ENCODE measurements at regions not wholly inside any gene's neighbourhood (a gene's known extent, or its start where the extent isn't known, plus 50 kb on each side); places are given as distances from the start of the nearest gene placed in this dataset.

GRCh38 chr9:3161912-3162311, 318.0 kb upstream of the PUM3 start:
- H3K36me3 ChIP-seq (ENCODE audit: control insufficient read depth in 3 of 3, insufficient read depth in 2 of 3, low read depth in 1 of 3, low read length in 3 of 3) = no peaks in the 10 kb centered on the region
- no peak overlapping the region for H3K27ac ChIP-seq (ENCODE audit: low read depth in 1 of 3, low read length in 2 of 3)
- H3K27me3 ChIP-seq (ENCODE audit: control insufficient read depth in 3 of 3, insufficient read depth in 3 of 3, low read length in 3 of 3) = peaks cover 0 to 3% (median 0%) of the 10 kb centered on the region in 3 donors
- no peak overlapping the region for H3K4me3 ChIP-seq (ENCODE audit: low read depth in 1 of 3, low read length in 3 of 3)
- no peak for FAIRE-seq
- H3K9me3 ChIP-seq (ENCODE audit: control insufficient read depth in 2 of 2, insufficient read depth in 1 of 2, low read depth in 1 of 2, low read length in 1 of 2) = no peaks in the 10 kb centered on the region
- WGBS, 3 donors = 87 to 90% (median 88%) methylated on average over 1 of the region's 1 CpG
- H3K4me1 ChIP-seq (ENCODE audit: control insufficient read depth in 3 of 3, insufficient read depth in 2 of 3, low read depth in 1 of 3, low read length in 2 of 3) = no peaks in the 10 kb centered on the region
- no peak for DNase-seq

GRCh38 chr9:3157011-3157410, 313.1 kb upstream of the PUM3 start:
- no peak overlapping the region for H3K27ac ChIP-seq (ENCODE audit: low read depth in 1 of 3, low read length in 2 of 3)
- no peaks in the 10 kb centered on the region for H3K4me1 ChIP-seq (ENCODE audit: control insufficient read depth in 3 of 3, insufficient read depth in 2 of 3, low read depth in 1 of 3, low read length in 2 of 3)
- no peak for FAIRE-seq
- no peak for DNase-seq
- H3K36me3 ChIP-seq (ENCODE audit: control insufficient read depth in 3 of 3, insufficient read depth in 2 of 3, low read depth in 1 of 3, low read length in 3 of 3) = no peaks in the 10 kb centered on the region
- 81 to 90% (median 85%) methylated on average over 9 of the region's 9 CpGs for WGBS, 3 donors
- H3K9me3 ChIP-seq (ENCODE audit: control insufficient read depth in 2 of 2, insufficient read depth in 1 of 2, low read depth in 1 of 2, low read length in 1 of 2) = no peaks in the 10 kb centered on the region
- peaks cover 0 to 3% (median 0%) of the 10 kb centered on the region in 3 donors for H3K27me3 ChIP-seq (ENCODE audit: control insufficient read depth in 3 of 3, insufficient read depth in 3 of 3, low read length in 3 of 3)
- no peak overlapping the region for H3K4me3 ChIP-seq (ENCODE audit: low read depth in 1 of 3, low read length in 3 of 3)

- DNase-seq = peak; percentile 1 to 65
- WGBS, 3 donors = 17 to 51% (median 35%) methylated on average over 7 of the region's 7 CpGs
- no peak for FAIRE-seq
These were observed 308.0 kb upstream of the PUM3 start for GRCh38 chr9:3151672-3152576.

GRCh38 chr9:3150074-3150473, 306.2 kb upstream of the PUM3 start:
- DNase-seq = peak in 1 of 2 donors; percentile 4
- 63 to 67% (median 66%) methylated on average over 3 of the region's 3 CpGs for WGBS, 3 donors
- H3K9me3 ChIP-seq (ENCODE audit: control insufficient read depth in 2 of 2, insufficient read depth in 1 of 2, low read depth in 1 of 2, low read length in 1 of 2) = no peaks in the 10 kb centered on the region
- no peak overlapping the region for H3K4me3 ChIP-seq (ENCODE audit: low read depth in 1 of 3, low read length in 3 of 3)
- H3K36me3 ChIP-seq (ENCODE audit: control insufficient read depth in 3 of 3, insufficient read depth in 2 of 3, low read depth in 1 of 3, low read length in 3 of 3) = no peaks in the 10 kb centered on the region
- H3K27me3 ChIP-seq (ENCODE audit: control insufficient read depth in 3 of 3, insufficient read depth in 3 of 3, low read length in 3 of 3) = no peaks in the 10 kb centered on the region
- no peak for FAIRE-seq
- H3K27ac ChIP-seq (ENCODE audit: low read depth in 1 of 3, low read length in 2 of 3) = no peak overlapping the region
- no peaks in the 10 kb centered on the region for H3K4me1 ChIP-seq (ENCODE audit: control insufficient read depth in 3 of 3, insufficient read depth in 2 of 3, low read depth in 1 of 3, low read length in 2 of 3)

More at GRCh38 chr9:3151672-3152576, 308.0 kb upstream of the PUM3 start:
- no peaks in the 10 kb centered on the region for H3K27me3 ChIP-seq (ENCODE audit: control insufficient read depth in 3 of 3, insufficient read depth in 3 of 3, low read length in 3 of 3)
- H3K27ac ChIP-seq (ENCODE audit: low read depth in 1 of 3, low read length in 2 of 3) = peak overlapping the region in 1 of 3 donors; percentile 0
- H3K4me3 ChIP-seq (ENCODE audit: low read depth in 1 of 3, low read length in 3 of 3) = no peak overlapping the region
- H3K36me3 ChIP-seq (ENCODE audit: control insufficient read depth in 3 of 3, insufficient read depth in 2 of 3, low read depth in 1 of 3, low read length in 3 of 3) = no peaks in the 10 kb centered on the region
- H3K9me3 ChIP-seq (ENCODE audit: control insufficient read depth in 2 of 2, insufficient read depth in 1 of 2, low read depth in 1 of 2, low read length in 1 of 2) = no peaks in the 10 kb centered on the region
- no peaks in the 10 kb centered on the region for H3K4me1 ChIP-seq (ENCODE audit: control insufficient read depth in 3 of 3, insufficient read depth in 2 of 3, low read depth in 1 of 3, low read length in 2 of 3)

- Histone ChIP-seq H3K4me3 (ENCODE audit: low read depth in 1 of 3, low read length in 3 of 3) (no peak overlapping the region), H3K36me3 (ENCODE audit: control insufficient read depth in 3 of 3, insufficient read depth in 2 of 3, low read depth in 1 of 3, low read length in 3 of 3) (no peaks in the 10 kb centered on the region), H3K27me3 (ENCODE audit: control insufficient read depth in 3 of 3, insufficient read depth in 3 of 3, low read length in 3 of 3) (no peaks in the 10 kb centered on the region), H3K4me1 (ENCODE audit: control insufficient read depth in 3 of 3, insufficient read depth in 2 of 3, low read depth in 1 of 3, low read length in 2 of 3) (no peaks in the 10 kb centered on the region), H3K27ac (ENCODE audit: low read depth in 1 of 3, low read length in 2 of 3) (no peak overlapping the region), H3K9me3 (ENCODE audit: control insufficient read depth in 2 of 2, insufficient read depth in 1 of 2, low read depth in 1 of 2, low read length in 1 of 2) (peaks cover 0 to 6% of the 10 kb centered on the region in 2 donors)
- FAIRE-seq = no peak
- DNase-seq = no peak
- WGBS, 3 donors = 71 to 72% (median 72%) methylated on average over 10 of the region's 10 CpGs
These were observed 294.6 kb upstream of the PUM3 start for GRCh38 chr9:3138231-3139229.

GRCh38 chr9:3137347-3137695, 293.4 kb upstream of the PUM3 start:
- 61 to 66% (median 63%) methylated on average over 3 of the region's 3 CpGs for WGBS, 3 donors
- Histone ChIP-seq H3K4me3 (ENCODE audit: low read depth in 1 of 3, low read length in 3 of 3) (no peak overlapping the region), H3K9me3 (ENCODE audit: control insufficient read depth in 2 of 2, insufficient read depth in 1 of 2, low read depth in 1 of 2, low read length in 1 of 2) (peaks cover 0 to 6% of the 10 kb centered on the region in 2 donors), H3K4me1 (ENCODE audit: control insufficient read depth in 3 of 3, insufficient read depth in 2 of 3, low read depth in 1 of 3, low read length in 2 of 3) (no peaks in the 10 kb centered on the region), H3K27ac (ENCODE audit: low read depth in 1 of 3, low read length in 2 of 3) (no peak overlapping the region), H3K27me3 (ENCODE audit: control insufficient read depth in 3 of 3, insufficient read depth in 3 of 3, low read length in 3 of 3) (no peaks in the 10 kb centered on the region), H3K36me3 (ENCODE audit: control insufficient read depth in 3 of 3, insufficient read depth in 2 of 3, low read depth in 1 of 3, low read length in 3 of 3) (no peaks in the 10 kb centered on the region)
- FAIRE-seq (no peak), DNase-seq (no peak)

GRCh38 chr9:3136686-3137346, 292.9 kb upstream of the PUM3 start:
- H3K36me3 ChIP-seq (ENCODE audit: control insufficient read depth in 3 of 3, insufficient read depth in 2 of 3, low read depth in 1 of 3, low read length in 3 of 3) = no peaks in the 10 kb centered on the region
- no peaks in the 10 kb centered on the region for H3K27me3 ChIP-seq (ENCODE audit: control insufficient read depth in 3 of 3, insufficient read depth in 3 of 3, low read length in 3 of 3)
- FAIRE-seq (no peak), DNase-seq (no peak)
- WGBS, 3 donors = 55 to 65% (median 59%) methylated on average over 6 of the region's 6 CpGs
- no peaks in the 10 kb centered on the region for H3K4me1 ChIP-seq (ENCODE audit: control insufficient read depth in 3 of 3, insufficient read depth in 2 of 3, low read depth in 1 of 3, low read length in 2 of 3)
- no peak overlapping the region for H3K27ac ChIP-seq (ENCODE audit: low read depth in 1 of 3, low read length in 2 of 3)
- no peak overlapping the region for H3K4me3 ChIP-seq (ENCODE audit: low read depth in 1 of 3, low read length in 3 of 3)
- peaks cover 0 to 6% of the 10 kb centered on the region in 2 donors for H3K9me3 ChIP-seq (ENCODE audit: control insufficient read depth in 2 of 2, insufficient read depth in 1 of 2, low read depth in 1 of 2, low read length in 1 of 2)

- FAIRE-seq (no peak), DNase-seq (no peak)
- no peaks in the 10 kb centered on the region for H3K4me1 ChIP-seq (ENCODE audit: control insufficient read depth in 3 of 3, insufficient read depth in 2 of 3, low read depth in 1 of 3, low read length in 2 of 3)
- H3K27me3 ChIP-seq (ENCODE audit: control insufficient read depth in 3 of 3, insufficient read depth in 3 of 3, low read length in 3 of 3) = no peaks in the 10 kb centered on the region
- 83 to 85% (median 83%) methylated on average over 1 of the region's 1 CpG for WGBS, 3 donors
- no peak overlapping the region for H3K27ac ChIP-seq (ENCODE audit: low read depth in 1 of 3, low read length in 2 of 3)
- H3K9me3 ChIP-seq (ENCODE audit: control insufficient read depth in 2 of 2, insufficient read depth in 1 of 2, low read depth in 1 of 2, low read length in 1 of 2) = peaks cover 0 to 6% of the 10 kb centered on the region in 2 donors
- no peak overlapping the region for H3K4me3 ChIP-seq (ENCODE audit: low read depth in 1 of 3, low read length in 3 of 3)
- H3K36me3 ChIP-seq (ENCODE audit: control insufficient read depth in 3 of 3, insufficient read depth in 2 of 3, low read depth in 1 of 3, low read length in 3 of 3) = no peaks in the 10 kb centered on the region
These were observed 292.3 kb upstream of the PUM3 start for GRCh38 chr9:3136230-3136629.

All from small intestine (tissue), 7 donors.